Lower leg skin (tissue), 3 donors: ENCODE measurements at regions not wholly inside any gene's neighbourhood (a gene's known extent, or its start where the extent isn't known, plus 50 kb on each side); places are given as distances from the start of the nearest gene placed in this dataset.

Experiments
- POLR2A ChIP-seq, 2 donors: fragments of 450-650 bp; IDR thresholded peaks; one replicate each; pipeline ENCODE4 v1.6.1; 2016 to 2017; ENCODE audit warnings: antibody characterized with exemption in 2 of 2, mild to moderate bottlenecking in 1 of 2, moderate library complexity in 1 of 2
- TF ChIP-seq, protein P1 (sequence below), 3 donors: fragments of 450-650 bp; IDR thresholded peaks; one replicate each; pipeline ENCODE4 v1.5.1; 2016; ENCODE audit warnings: antibody characterized with exemption in 3 of 3, mild to moderate bottlenecking in 3 of 3, moderate library complexity in 2 of 3

DNA sequence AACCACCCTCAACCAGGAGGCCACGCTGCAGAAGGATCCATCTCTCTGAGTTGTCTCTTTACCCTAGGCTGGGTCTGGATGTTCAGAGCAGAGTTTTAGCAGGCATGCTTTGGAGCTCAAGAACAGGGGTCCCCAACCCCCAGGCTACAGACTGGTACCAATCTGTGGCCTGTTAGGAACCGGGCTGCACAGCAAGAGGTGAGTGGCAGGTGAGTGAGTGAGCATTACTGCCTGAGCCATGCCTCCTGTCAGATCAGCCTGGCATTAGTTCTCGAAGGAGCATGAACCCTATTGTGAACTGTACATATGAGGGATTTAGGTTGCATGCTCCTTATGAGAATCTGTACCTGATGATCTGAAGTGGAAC is 172.5 kb downstream of the UXS1 start:
- no peak for TF ChIP-seq POLR2A (IDR thresholded peaks at IDR 0.05)
- TF ChIP-seq, protein P1, sequence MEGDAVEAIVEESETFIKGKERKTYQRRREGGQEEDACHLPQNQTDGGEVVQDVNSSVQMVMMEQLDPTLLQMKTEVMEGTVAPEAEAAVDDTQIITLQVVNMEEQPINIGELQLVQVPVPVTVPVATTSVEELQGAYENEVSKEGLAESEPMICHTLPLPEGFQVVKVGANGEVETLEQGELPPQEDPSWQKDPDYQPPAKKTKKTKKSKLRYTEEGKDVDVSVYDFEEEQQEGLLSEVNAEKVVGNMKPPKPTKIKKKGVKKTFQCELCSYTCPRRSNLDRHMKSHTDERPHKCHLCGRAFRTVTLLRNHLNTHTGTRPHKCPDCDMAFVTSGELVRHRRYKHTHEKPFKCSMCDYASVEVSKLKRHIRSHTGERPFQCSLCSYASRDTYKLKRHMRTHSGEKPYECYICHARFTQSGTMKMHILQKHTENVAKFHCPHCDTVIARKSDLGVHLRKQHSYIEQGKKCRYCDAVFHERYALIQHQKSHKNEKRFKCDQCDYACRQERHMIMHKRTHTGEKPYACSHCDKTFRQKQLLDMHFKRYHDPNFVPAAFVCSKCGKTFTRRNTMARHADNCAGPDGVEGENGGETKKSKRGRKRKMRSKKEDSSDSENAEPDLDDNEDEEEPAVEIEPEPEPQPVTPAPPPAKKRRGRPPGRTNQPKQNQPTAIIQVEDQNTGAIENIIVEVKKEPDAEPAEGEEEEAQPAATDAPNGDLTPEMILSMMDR (IDR thresholded peaks at IDR 0.05) = no peak
